ENCODE measurements at regions not wholly inside any gene's neighbourhood (a gene's known extent, or its start where the extent isn't known, plus 50 kb on each side); places are given as distances from the start of the nearest gene placed in this dataset.
"Not testable (repeated sequence)": the region's sequence is repeated elsewhere in the genome, so short reads cannot be mapped to it uniquely, and the experiment has no call there.

DNA sequence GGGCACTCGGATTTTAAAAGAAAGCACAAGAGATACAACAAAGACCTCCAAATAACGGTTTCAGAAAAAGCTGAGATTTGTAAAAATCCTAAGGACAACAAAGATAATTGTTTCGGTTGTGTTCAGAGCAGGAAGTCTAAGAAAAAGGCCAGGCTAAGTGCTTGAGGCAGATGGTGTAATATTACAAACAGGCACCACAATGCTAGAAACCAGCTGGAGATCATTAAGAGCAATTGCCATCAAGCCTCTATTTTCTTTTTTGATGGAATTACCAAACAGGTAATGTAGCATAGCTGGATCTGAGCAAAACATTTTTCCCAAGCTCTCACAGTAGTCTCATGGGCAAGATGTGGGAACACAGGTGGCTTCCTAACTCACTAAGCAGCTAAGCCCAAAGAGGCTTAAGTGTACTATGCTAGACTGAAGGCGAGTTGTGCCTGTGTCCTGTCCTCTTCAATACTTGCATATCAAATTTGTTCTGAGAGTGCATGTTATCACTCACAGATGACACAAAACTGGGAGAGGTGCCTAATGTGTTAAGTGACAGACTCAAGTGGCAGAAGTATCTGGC is 161.6 kb downstream of the GLUL start:
- TF ChIP-seq CTCF (IDR thresholded peaks at IDR 0.05; ENCODE audit: borderline replicate concordance, insufficient read depth, low read depth, low read length), result no peak
- no peak overlapping the region for H3K4me3 ChIP-seq (ENCODE audit: low read depth, low read length)

DNA sequence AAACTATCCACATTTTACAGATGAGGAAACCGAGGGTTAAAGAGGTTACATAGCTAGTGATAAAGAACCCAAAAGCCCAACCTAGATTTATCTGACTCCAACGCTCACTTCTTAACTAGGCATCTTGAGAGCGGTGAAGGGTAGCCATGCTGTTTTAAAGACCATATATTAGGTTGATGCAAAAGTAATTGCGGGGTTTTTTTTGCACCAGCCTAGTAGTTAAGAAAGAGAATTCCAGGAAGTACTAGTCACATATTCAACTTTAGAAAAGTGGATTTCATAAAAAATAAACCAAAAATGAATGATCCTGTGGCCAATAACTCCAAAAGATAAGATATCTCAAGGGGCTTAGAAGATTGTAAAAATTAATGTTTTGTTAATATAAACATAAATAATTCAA is 162.1 kb downstream of the GLUL start:
- TF ChIP-seq CTCF (IDR thresholded peaks at IDR 0.05; ENCODE audit: borderline replicate concordance, insufficient read depth, low read depth, low read length), result no peak
- H3K4me3 ChIP-seq (ENCODE audit: low read depth, low read length), result no peak overlapping the region

DNA sequence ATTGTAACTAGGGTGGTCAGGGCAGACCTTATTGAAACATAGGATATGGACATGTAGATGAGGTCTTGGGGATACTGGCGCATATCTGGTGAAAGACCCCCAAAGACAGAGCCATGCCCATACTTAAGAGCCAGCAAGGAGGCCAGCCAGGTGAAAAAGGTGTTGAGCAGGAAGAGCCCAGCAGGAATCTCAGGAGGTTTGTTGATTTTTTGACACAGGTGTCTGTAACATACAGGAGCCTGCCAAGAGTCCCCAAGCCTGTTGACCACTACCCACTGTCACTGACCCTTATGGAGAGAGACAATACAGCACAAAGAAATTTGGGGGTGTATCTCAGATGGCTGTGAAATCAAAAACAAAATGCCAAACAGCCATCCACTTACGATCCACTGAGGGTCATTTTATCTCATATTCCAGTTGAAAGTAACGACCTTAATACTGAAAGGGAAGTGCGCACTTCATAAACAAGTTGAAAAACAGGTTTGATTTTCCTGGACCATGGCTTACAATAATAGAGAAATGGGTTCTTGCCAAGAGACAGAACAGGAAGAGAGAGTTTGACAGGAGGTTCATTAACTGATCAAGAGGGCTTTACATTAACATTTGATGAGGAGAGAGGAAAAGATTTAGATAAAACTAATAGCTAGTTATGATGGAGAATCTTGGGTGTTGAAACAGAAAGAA is 163.6 kb downstream of the GLUL start:
- no peak overlapping the region for H3K4me3 ChIP-seq (ENCODE audit: low read depth, low read length)
- no peak for TF ChIP-seq CTCF (IDR thresholded peaks at IDR 0.05; ENCODE audit: borderline replicate concordance, insufficient read depth, low read depth, low read length)

- TF ChIP-seq CTCF (IDR thresholded peaks at IDR 0.05; ENCODE audit: borderline replicate concordance, insufficient read depth, low read depth, low read length), result no peak
- H3K4me3 ChIP-seq (ENCODE audit: low read depth, low read length), result no peak overlapping the region
Observed at GRCh38 chr1:182226618-182227017, 165.0 kb downstream of the GLUL start.

DNA sequence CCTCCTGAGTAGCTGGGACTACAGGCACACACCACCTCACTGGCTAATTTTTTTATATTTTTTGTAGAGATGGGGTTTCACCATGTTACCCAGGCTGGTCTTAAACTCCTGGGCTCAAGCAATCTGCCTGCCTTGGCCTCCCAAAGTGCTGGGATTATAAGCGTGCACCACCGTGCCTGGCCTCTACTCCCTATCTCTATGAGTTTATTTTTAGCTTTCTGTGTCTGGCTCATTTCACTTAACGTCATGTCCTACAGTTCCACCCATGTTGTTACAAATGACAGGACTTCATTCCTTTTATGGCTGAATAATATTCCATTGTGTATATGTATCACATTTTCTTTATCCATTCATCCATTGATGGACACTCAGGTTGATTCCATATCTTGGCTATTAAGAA is 164.2 kb upstream of the ZNF648 start:
- H3K4me3 ChIP-seq (ENCODE audit: low read depth, low read length), result not testable (repeated sequence)

DNA sequence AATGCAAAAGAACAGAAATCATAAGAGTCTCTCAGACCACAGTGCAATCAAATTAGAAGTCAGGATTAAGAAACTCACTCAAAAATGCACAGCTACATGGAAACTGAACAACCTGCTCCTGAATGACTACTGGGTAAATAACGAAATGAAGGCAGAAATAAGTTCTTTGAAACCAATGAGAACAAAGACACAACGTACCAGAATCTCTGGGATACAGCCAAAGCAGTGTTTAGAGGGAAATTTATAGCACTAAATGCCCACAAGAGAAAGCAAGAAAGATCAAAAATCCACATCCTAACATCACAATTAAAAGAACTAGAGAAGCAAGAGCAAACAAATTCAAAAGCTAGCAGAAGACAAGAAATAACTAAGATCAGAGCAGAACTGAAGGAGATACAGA is 160.5 kb upstream of the ZNF648 start:
- H3K4me3 ChIP-seq (ENCODE audit: low read depth, low read length), result not testable (repeated sequence)

GRCh38 chr1:182221367-182221766 is 159.9 kb upstream of the ZNF648 start:
- not testable (repeated sequence) for H3K4me3 ChIP-seq (ENCODE audit: low read depth, low read length)

DNA sequence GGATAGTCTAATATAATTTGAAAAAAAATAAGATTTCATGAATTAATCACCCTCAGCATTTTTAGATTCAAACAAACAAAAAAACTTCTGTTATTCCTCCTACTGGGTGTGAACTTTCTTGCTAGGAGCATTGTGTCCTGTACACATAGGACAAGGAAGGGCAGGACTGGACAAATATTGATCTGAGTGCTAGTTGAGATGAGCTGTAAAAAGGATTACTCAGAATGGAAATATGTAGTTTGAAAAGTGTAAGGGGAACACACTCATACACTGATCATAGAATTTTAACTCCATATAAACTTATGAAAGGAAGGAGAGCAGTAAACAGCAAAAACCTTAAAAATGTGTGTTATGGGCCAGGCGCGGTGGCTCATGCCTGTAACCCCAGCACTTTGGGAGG is 156.5 kb upstream of the ZNF648 start:
- no peak for TF ChIP-seq CTCF (IDR thresholded peaks at IDR 0.05; ENCODE audit: borderline replicate concordance, insufficient read depth, low read depth, low read length)
- H3K4me3 ChIP-seq (ENCODE audit: low read depth, low read length), result no peak overlapping the region

GRCh38 chr1:182217071-182217470 is 155.6 kb upstream of the ZNF648 start:
- H3K4me3 ChIP-seq (ENCODE audit: low read depth, low read length), result no peak overlapping the region

More at GRCh38 chr1:182217071-182217470, 155.6 kb upstream of the ZNF648 start:
- TF ChIP-seq CTCF (IDR thresholded peaks at IDR 0.05; ENCODE audit: borderline replicate concordance, insufficient read depth, low read depth, low read length), result no peak

Measured in GM12875 (cell line).